Activated CD4-positive, alpha-beta T cell treated with anti-CD3 and anti-CD28 coated beads for 4 hours (primary cell): ENCODE measurements at regions not wholly inside any gene's neighbourhood (a gene's known extent, or its start where the extent isn't known, plus 50 kb on each side); places are given as distances from the start of the nearest gene placed in this dataset.

Experiments
- DNase-seq, 2 donors: peaks; one replicate each; pipeline ENCODE4 v3.0.0-alpha.2; 2020

DNA sequence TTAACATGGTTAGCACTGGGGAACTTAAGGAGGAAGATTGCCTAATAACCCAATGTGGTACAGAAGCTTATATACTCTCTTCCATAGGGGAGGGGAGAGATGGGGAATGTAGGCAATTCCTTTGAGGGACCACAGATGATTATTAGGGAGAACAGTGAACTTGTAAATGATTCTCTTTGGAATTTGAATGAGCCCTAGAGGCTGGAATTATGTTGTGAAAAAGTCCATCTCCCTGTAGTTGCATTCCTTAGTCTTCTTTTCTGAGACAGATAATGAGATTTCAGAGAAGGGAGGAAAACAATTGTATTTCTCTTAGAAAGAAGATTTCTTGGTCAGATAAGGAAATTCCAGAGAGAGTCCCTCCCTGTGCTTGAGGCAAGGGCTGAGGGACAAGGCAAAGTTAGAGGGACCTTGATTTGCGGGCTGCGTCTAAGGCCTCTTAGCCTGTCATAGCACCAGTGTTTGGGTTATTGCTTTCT is 89.0 kb upstream of the HMCN1 start:
- no peak for DNase-seq

DNA sequence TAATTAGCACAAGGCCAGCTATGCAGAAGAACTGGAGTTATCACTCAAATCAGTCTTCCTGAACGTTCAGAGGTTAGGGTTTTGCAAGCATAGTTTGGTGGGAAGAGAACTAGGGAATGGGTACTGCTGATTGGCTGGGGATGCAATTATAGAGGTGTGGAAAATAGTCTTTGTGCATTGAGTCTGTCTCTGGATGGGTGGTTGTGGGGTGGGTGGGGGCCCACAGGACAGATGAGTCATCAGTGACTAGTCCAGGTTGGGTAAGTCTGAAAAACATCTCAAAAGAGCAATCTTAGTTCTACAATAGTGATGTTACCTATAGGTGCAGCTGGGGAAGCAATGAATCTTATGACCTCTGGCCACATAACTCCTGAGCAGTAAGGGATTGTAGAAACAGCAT is 89.7 kb upstream of the HMCN1 start:
- no peak for DNase-seq

DNA sequence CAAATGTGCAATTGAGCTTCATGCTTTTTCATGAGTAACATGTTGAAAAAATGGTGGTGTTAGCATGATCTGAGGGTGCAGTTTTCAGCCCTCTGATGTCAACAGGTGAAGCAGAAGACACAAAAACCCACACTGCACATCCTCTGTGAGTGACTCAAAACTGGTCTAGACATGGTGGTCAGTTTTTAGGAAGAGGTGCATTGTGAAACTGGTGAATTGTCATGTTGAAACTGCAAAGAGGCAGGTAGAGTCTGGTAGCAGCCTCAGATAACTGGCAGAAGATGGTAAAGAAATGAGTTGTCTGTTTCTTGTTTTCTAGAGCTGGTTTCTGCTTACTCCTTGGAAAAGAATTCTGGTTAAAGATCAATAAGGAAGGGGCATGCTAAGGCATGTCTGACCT is 97.3 kb upstream of the HMCN1 start:
- DNase-seq: no peak

DNA sequence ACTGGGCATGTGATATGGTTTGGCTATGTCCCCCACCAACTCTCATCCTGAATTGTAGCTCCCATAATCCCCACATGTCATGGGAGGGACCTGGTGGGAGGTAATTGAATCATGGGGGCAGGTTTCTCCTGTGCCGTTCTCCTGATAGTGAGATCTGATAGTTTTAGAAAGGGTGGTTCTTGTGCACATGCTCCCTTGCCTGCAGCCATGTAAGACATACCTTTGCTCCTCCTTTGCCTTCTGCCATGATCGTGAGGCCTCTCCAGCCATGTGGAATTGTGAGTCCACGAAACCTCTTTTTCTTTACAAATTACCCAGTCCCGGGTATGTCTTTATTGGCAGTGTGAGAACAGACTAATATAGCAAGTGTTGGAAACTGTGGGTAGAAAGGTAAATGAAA is 99.5 kb upstream of the HMCN1 start:
- DNase-seq: no peak

DNA sequence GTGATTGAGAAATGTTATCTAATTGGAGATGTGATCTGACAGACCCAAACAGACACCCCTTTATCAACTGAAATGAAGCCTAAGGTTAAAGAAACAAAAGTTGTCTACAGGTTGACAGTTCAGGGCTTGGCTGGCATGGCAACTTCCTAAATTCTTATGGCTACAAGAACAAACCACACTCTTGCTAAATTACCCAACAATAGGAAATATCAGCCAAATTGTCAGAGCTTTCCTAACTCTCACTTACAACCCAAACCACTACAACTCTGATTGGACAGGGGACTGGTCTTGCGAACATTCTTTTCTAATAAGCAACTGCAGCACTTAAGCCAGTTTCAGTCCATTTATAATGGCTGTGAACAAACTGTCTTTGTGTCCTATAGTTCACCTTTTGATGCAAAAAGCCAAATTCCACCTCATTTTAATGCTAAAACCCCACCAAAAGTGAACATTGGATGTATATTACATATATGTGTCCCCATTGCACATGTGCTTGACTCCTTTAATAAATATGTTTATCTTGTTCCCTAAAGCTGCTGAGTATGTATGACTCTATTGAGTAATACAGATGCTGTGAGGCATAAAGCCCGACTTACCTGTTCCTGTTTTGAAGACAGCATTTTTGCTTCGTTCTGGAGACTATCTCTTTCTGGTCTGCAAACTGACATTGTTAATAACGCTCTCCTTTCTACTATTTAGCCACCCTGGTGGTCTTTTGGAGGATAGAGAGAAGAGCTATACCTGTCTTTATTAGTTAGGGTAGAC is 101.3 kb upstream of the HMCN1 start:
- no peak for DNase-seq

DNA sequence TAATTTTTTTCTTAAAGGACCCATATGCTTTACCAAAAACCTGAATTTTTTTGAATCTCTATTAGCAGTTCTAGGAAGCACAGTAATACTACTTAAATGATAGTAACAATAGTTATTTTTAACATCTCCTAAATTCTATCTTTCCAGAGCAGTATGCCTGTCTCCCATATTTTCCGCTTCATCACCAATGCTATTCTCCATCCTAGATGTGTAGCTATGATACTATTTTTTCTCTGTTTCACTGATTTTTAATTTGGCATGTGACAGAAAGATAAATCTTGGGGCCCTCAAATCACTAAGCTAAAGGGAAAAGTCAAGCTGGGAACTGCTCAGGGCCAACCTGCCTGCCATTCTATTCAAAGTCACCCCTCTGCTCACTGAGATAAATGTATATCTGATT is 102.3 kb upstream of the HMCN1 start:
- no peak for DNase-seq

DNA sequence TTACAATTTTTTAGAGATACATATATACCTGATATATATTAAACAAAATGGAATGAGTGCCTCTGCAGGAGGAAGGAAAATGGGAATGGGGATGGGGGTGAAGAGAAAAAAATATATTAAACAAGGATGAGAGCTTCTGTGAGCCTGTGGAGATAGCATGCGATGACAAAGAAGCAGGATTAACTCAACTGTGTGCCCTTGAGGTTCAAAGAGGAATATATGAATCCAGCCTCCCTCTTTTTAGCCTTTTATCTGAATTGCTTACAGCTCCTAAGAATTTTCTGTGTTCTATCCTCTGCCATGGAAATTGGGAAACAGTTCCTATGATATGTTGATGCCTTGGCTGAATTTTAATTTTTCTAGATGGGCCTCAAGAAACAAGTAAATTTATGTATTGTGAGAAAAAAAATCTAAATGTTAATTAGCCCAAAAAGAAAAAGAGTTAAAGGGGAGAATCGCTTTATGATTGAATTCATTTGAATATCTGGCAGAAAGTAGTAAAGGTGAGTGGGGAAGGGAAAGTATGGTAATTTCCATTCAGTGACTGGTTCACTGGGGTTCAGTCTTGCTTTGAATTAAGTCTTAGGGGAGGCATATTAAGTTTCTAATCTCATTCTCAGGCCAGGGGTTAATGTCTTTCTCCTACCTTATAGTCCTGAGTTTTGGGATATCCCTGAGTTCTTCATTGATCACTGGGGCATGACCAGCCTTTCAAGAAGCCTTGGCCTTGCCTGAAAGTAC is 106.3 kb upstream of the HMCN1 start:
- DNase-seq: no peak

DNA sequence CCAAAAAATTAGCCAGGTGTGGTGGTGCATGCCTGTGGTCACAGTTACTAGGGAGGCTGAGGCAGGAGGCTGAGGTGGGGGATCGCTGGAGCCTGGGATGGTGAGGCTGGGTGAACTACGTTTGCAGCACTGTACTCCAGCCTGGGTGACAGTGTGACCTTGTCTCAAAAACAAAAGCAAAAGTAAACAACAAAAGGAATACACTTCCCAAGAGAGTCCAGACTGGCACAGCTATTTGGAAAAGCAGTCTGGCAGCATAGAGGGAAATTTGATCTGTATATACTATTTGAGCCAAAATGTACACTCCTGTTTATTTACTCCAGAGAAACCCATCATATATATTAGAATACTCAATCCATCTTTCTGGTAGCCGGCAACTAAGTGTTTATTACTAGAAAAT is 107.0 kb upstream of the HMCN1 start:
- DNase-seq: no peak

DNA sequence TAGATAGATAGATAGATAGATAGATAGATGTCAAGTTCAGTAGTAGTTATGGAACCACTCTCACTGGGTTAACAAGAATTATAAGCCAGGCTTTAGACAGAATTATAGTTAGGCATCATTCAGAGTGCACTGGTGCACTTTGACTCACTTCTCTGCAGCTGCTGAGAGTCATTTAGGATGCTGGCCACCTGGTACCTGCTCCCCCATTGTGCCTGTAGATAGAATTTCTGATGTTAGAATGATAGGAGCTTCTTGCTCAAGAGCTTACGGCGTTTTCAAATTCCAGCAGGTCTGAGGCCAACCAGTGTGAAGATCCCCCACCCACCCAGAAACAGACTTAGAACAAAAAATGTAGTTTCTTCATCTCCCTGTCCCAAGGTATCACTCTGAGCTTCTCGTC is 107.8 kb upstream of the HMCN1 start:
- DNase-seq: no peak

DNA sequence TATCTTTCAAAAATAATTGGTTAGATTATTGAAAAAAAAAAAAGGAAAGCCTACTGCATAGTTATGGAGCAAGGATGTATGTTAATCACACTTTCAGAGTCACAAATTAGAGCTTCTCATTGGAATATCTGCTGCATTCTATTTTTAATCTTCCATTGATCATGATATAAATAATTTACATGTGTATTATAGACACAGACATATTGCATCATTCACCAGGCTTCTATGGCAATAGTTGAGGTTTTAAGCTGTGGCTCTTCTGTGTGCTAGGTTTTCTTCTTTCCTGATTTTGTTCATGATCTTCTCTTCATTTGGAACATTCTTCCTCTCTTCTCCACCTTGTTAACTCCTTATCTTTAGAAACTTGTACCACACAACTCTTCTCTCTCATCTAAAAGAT is 123.2 kb upstream of the HMCN1 start:
- DNase-seq: no peak

DNA sequence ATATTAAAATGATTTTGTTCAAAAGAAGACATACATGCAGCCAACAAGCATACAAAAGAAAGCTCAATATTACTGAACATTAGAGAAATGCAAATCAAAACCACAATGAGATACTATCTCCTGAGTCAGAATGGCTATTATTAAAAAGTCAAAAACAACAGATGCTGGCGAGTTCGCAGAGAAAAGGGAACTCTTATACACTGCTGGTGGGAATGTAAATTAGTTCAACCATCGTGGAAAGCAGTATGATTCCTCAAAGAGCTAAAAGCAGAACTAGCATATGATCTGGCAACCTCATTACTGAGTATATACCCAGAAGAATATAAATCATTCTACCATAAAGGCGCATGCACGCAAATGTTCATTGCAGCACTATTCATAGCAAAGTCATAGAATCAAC is 126.0 kb upstream of the HMCN1 start:
- DNase-seq: no peak

DNA sequence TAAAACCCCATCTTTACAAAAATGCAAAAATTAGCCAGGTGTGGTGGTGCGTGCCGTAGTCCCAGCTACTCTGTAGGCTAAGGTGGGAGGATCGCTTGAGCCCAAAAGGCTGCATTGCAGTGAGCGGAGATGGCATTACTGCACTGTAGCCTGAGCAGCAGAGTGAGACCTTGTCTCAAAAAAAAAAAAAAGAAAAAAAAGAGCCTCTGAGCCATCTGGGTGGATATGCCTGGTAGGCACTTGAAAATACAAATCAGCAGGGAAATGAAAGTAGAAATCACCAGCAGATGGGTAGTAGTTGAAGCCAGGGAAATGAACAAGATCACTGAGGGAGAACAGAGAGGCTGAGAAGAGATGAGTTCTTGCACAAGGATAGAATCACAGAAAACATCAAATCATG is 131.0 kb upstream of the HMCN1 start:
- DNase-seq: no peak

DNA sequence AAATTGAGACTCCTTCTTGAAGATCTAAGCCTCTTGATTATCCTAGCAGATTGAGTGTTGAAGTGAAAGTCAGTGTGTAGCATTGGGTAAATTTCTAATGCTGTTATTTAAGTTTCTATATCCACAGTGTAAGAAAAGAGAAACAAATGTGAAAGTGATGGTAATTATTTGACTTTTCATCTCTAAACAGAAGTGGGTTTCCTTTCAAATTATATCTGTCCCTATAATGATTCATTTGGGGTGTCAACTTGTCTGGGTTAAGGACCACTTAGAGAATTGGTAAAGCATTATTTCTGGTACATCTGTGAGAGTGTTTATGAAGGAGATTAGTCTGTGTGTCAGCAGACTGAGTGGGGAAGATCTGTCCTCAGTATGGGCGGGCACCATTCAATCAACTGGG is 133.0 kb upstream of the HMCN1 start:
- DNase-seq: no peak

DNA sequence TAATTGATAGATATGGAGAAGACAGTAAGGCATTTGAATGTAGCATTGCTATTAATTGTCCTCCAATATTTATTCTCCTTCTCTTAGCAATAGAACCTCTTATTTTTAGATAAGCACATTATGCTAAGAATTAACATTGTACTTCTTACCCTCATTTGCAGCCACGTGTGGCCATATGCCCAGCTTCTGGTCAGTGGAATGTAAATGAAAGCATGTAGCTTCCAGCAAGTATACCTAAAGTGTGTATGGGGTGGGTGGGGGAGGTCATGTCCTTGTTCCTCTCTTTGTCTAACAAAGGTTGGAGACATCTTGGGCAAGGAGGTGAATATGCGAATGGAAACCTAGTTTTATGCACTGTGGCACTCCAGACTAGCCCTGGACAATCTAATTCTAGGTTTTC is 133.6 kb upstream of the HMCN1 start:
- no peak for DNase-seq

DNA sequence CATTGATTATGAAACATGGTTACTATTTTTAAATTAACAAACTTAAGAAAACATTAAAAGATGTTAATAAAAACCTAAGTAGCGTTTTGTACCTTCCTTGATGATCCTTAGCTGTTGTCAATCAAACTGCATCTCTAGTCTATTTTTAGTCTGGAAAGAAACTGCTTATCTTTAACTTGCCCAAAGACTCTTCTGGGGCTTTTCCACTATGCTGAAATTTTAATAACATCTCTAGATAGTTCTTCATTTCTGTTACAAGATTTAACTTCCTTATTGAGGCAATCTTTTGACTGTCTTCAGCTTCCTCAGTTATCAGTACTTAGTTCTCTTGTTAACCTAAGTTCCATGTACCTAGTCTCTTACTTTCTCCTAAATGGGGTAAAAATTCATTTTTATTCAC is 135.9 kb upstream of the HMCN1 start:
- no peak for DNase-seq

DNA sequence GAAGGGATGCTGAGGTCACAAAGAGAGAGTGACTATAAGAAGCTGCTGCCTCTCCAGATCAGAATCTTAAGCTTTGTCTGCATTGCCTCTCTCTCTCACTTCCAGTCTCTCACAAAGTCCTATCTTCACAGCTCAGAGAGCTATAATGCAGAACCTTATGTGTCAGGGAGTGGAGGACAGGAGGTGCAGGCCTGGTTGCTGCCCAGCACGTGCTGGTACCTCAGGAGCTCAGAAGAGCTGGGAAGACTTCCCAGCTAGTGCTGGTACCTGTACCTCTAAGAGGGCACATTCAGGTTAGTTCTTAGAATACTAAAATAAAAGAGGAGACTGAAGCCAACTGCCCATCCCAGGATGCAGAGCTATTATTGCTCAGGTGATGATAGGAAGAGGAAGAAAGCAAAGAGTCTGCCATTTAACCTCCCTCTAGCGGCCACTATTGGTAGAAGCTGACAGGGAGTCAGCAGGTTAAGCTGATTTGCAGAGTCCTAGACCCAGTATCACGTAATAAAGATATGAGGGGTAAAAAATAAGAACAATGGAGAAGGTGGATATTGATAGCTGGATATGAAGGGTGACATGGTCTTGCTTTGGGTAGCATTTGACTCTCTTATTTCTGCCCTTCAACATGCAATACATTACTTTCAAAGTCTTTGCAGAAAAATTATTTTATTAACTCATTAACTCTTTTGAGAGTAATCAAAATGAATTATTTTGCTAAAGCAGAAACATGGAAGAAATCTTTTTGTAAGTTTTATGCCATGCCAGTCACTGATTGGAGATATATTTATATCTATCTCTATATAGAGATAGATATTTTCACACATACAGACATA is 138.1 kb upstream of the HMCN1 start:
- DNase-seq: peak; percentile 45 to 66

DNA sequence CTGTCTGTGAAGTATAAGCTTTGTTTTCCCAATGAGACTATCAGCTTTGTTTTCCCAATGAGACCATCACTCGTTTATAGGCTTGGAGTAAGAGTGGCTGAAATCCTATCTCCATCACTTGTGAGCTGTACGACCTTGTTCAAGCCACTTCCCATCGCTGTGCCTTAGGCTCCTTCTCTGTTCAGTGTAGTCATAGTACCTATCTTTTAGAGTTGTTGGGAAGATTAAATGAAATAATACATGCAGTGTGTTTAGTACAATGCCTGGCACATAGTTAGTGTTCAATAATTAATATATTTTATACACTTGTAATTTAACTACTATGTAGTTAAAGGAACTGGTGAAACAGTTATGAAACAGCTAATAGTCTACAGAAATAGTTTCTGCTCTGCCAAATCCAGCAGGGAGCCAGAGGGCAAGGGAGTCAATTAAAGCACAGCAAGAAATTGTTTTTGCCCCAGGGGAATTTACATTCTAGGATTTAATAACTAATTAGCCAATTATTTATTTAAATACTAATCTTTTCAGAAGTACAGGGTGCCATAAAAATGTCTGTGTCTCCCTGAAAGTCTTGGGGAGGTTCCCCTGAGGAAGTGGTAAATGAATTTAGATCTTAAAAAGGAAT is 139.3 kb upstream of the HMCN1 start:
- no peak for DNase-seq

DNA sequence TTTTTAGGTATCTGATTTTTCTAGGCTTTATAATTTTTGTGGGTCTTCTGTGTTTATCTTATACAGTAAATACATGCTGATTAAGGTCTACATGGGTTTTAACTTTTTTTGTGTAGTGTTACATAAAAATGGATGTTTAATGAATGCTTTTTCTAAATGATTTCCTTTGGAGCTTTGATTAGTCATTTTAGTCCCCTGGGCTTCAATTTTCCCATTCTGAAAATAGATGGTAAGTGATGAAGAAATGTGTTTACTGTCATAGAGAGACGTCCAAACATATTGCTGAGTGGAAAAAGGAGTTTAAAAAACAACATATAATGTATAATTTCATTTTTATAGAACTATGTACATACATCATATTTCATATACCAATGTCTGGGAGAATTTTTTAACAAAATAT is 140.9 kb upstream of the HMCN1 start:
- DNase-seq: no peak

DNA sequence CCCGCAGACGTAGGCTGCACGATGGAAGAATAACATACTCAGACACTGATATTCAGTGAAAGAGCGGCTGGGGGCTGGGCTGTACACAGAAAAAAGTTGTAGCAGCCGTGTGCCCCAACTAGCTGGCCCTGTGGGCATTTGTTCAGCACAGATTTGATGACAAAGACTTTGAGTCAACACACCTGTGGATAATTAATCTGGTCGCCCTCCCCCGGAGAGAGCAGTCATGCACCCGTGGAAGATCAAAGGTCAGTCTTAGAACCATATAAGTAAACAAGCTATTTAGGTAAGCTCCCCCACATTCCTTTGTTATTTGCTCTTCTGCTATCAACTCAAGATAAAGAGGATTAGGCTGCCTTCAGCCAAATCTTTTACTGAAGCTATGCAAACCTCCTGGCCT is 148.4 kb upstream of the HMCN1 start:
- no peak for DNase-seq

DNA sequence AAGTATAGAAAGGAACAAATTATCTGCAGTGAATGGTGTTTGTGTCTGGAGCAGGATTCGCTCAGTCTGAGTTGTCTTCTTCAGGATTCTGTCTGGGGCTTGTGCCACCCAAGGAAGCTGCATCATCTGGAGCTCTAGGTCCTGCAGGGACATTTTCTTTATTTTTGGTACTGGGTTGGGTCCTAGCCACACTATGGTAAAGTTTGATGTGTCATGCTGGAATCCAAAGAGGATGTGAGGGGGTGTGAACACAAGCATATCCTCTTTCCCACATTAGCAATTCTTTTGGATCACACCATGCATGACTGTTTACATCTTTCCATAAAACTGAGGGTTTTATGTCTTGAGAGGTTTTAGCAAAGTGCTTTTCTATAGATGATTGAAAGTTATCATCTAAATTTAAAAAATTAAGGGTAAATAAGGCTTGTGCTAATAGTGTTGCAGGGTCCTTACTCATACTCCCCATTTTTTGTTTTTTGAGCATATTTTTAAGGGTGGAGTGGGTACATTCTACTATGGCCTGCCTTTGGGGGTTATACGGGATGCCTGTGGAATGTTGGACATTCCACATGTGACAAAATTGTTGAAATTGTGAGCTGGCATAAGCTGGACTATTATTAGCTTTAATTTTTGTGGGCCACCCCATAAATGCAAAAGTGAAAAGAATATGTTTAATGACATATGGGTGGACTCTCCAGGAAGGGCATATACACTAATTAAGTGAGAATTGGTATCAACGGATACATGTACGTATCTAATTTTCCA is 152.0 kb upstream of the HMCN1 start:
- no peak for DNase-seq

DNA sequence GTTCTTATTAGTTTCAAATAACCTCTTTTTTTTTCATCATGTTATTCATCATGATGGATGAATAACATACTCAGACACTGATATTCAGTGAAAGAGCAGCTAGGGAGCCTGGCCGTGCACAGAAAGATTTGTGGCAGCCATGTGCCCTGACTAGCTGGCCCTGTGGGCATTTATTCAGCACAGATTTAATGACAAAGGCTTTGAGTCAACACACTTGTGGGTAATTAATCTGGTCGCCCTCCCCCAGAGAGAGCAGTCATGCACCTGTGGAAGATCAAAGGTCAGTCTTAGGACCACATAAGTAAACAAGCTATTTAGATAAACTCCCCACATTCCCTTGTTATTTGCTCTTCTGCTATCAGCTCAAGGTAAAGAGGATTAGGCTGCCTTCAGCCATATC is 153.2 kb upstream of the HMCN1 start:
- no peak for DNase-seq

DNA sequence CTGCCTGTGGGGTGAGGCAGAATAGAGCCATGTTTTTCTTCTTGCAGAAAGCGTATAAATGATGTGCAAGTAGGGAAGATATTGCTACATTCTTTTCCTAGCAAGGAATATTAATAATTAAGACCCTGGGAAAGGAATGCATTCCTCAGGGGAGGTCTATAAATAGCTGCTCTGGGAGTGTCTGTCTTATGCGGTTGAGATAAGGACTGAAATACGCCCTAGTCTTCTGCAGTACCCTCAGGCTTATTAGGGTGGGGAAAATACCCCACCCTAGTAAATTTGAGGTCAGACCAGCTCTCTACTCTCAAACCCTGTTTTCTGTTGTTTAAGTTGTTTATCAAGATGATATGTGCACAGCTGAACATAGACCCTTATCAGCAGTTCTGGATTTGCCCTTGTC is 155.9 kb upstream of the HMCN1 start:
- no peak for DNase-seq
